SU-DHL-6 (cell line): ENCODE measurements at regions not wholly inside any gene's neighbourhood (a gene's known extent, or its start where the extent isn't known, plus 50 kb on each side); places are given as distances from the start of the nearest gene placed in this dataset.

Source experiments
- CTCF ChIP-seq: fragments of 200-600 bp; sonication (generic); IDR thresholded peaks from one replicate; pipeline ENCODE4 v1.5.1; 2017; ENCODE audit warnings: antibody characterized with exemption, mild to moderate bottlenecking, low read length, moderate library complexity; ENCODE audit not compliant: insufficient read depth, poor library complexity, severe bottlenecking
- EZH2phosphoT487 ChIP-seq: fragments of 200-600 bp; sonication (generic), shearing (Covaris generic); conservative IDR thresholded peaks from 2 replicates; pipeline ENCODE4 v1.6.1; 2018; ENCODE audit warnings: mild to moderate bottlenecking, antibody characterized with exemption, low read length, moderate library complexity, mixed read lengths

- TF ChIP-seq CTCF: no peak
- no peak for TF ChIP-seq EZH2phosphoT487
These were observed 361.5 kb upstream of the KCNH8 start for GRCh38 chr3:18786650-18787323.
